ENCODE measurements at regions not wholly inside any gene's neighbourhood (a gene's known extent, or its start where the extent isn't known, plus 50 kb on each side); places are given as distances from the start of the nearest gene placed in this dataset.

GRCh38 chr4:164512124-164512523, 241.8 kb upstream of the SMIM31 start:
- H3K27me3 ChIP-seq (ENCODE audit: control insufficient read depth, insufficient read depth, low read length): no peaks in the 10 kb centered on the region
- Mint-ChIP-seq H3K4me3 (no peak overlapping the region), H3K27ac (no peak overlapping the region), H3K27me3 (ENCODE audit: low read depth in 2 of 2) (no peaks in the 10 kb centered on the region), H3K36me3 (no peaks in the 10 kb centered on the region), H3K9me3 (peaks cover 1 to 8% of the 10 kb centered on the region in 2 donors), H3K4me1 (no peaks in the 10 kb centered on the region)
- H3K36me3 ChIP-seq (ENCODE audit: control insufficient read depth, insufficient read depth, low read length): no peaks in the 10 kb centered on the region
- TF ChIP-seq CTCF (IDR thresholded peaks at IDR 0.05): no peak
- DNase-seq (no peak), ATAC-seq (no peak)
- no peaks in the 10 kb centered on the region for H3K9me3 ChIP-seq (ENCODE audit: control insufficient read depth, insufficient read depth, low read length)
- intact Hi-C loops (cut with micrococcal nuclease): no loop called here
- H3K4me1 ChIP-seq (ENCODE audit: control insufficient read depth, insufficient read depth, low read length): no peaks in the 10 kb centered on the region
- 71% methylated on average over 1 of the region's 2 CpGs for WGBS (ENCODE audit: insufficient coverage)
- no peak overlapping the region for H3K4me3 ChIP-seq (ENCODE audit: low read length)
- H3K27ac ChIP-seq (ENCODE audit: low read length): no peak overlapping the region

GRCh38 chr4:164514765-164515164, 239.2 kb upstream of the SMIM31 start:
- H3K9me3 ChIP-seq (ENCODE audit: control insufficient read depth, insufficient read depth, low read length): no peaks in the 10 kb centered on the region
- no peaks in the 10 kb centered on the region for H3K36me3 ChIP-seq (ENCODE audit: control insufficient read depth, insufficient read depth, low read length)
- H3K27me3 Mint-ChIP-seq (ENCODE audit: low read depth in 2 of 2): no peaks in the 10 kb centered on the region
- H3K4me3 Mint-ChIP-seq: no peak overlapping the region
- H3K27me3 ChIP-seq (ENCODE audit: control insufficient read depth, insufficient read depth, low read length): no peaks in the 10 kb centered on the region
- no peaks in the 10 kb centered on the region for H3K4me1 ChIP-seq (ENCODE audit: control insufficient read depth, insufficient read depth, low read length)
- H3K36me3 Mint-ChIP-seq: no peaks in the 10 kb centered on the region
- H3K27ac Mint-ChIP-seq: no peak overlapping the region
- H3K4me3 ChIP-seq (ENCODE audit: low read length): no peak overlapping the region
- ATAC-seq (no peak), DNase-seq (no peak)
- intact Hi-C loops (cut with micrococcal nuclease): no loop called here
- no peak for TF ChIP-seq CTCF (IDR thresholded peaks at IDR 0.05)
- H3K9me3 Mint-ChIP-seq: peaks cover 2 to 9% of the 10 kb centered on the region in 2 donors
- no peak overlapping the region for H3K27ac ChIP-seq (ENCODE audit: low read length)
- H3K4me1 Mint-ChIP-seq: no peaks in the 10 kb centered on the region

GRCh38 chr4:164524789-164525188, 229.1 kb upstream of the SMIM31 start:
- no peaks in the 10 kb centered on the region for H3K27me3 Mint-ChIP-seq (ENCODE audit: low read depth in 2 of 2)
- H3K27me3 ChIP-seq (ENCODE audit: control insufficient read depth, insufficient read depth, low read length): no peaks in the 10 kb centered on the region
- H3K4me3 Mint-ChIP-seq: no peak overlapping the region
- H3K27ac Mint-ChIP-seq: no peak overlapping the region
- TF ChIP-seq CTCF (IDR thresholded peaks at IDR 0.05): no peak
- H3K36me3 Mint-ChIP-seq: no peaks in the 10 kb centered on the region
- H3K36me3 ChIP-seq (ENCODE audit: control insufficient read depth, insufficient read depth, low read length): no peaks in the 10 kb centered on the region
- H3K4me3 ChIP-seq (ENCODE audit: low read length): no peak overlapping the region
- intact Hi-C loops (cut with micrococcal nuclease): no loop called here
- H3K27ac ChIP-seq (ENCODE audit: low read length): no peak overlapping the region
- no peaks in the 10 kb centered on the region for H3K9me3 ChIP-seq (ENCODE audit: control insufficient read depth, insufficient read depth, low read length)
- no peaks in the 10 kb centered on the region for H3K4me1 ChIP-seq (ENCODE audit: control insufficient read depth, insufficient read depth, low read length)
- ATAC-seq (no peak), DNase-seq (no peak)
- WGBS (ENCODE audit: insufficient coverage): 37% methylated on average over 3 of the region's 4 CpGs
- H3K4me1 Mint-ChIP-seq: no peaks in the 10 kb centered on the region
- peaks cover 3 to 6% of the 10 kb centered on the region in 2 donors for H3K9me3 Mint-ChIP-seq

- DNase-seq: no peak
- H3K9me3 ChIP-seq (ENCODE audit: control insufficient read depth, insufficient read depth, low read length): no peaks in the 10 kb centered on the region
- no peaks in the 10 kb centered on the region for H3K27me3 ChIP-seq (ENCODE audit: control insufficient read depth, insufficient read depth, low read length)
- H3K4me1 ChIP-seq (ENCODE audit: control insufficient read depth, insufficient read depth, low read length): no peaks in the 10 kb centered on the region
- H3K27ac Mint-ChIP-seq: no peak overlapping the region
- 87% methylated on average over 2 of the region's 4 CpGs for WGBS (ENCODE audit: insufficient coverage)
- TF ChIP-seq CTCF (IDR thresholded peaks at IDR 0.05): no peak
- no peaks in the 10 kb centered on the region for H3K4me1 Mint-ChIP-seq
- H3K36me3 Mint-ChIP-seq: no peaks in the 10 kb centered on the region
- intact Hi-C loops (cut with micrococcal nuclease): no loop called here
- ATAC-seq: no peak
- no peaks in the 10 kb centered on the region for H3K36me3 ChIP-seq (ENCODE audit: control insufficient read depth, insufficient read depth, low read length)
- H3K4me3 Mint-ChIP-seq: no peak overlapping the region
- H3K4me3 ChIP-seq (ENCODE audit: low read length): no peak overlapping the region
- H3K9me3 Mint-ChIP-seq: peaks cover 14 to 17% of the 10 kb centered on the region in 2 donors
- H3K27me3 Mint-ChIP-seq (ENCODE audit: low read depth in 2 of 2): no peaks in the 10 kb centered on the region
- H3K27ac ChIP-seq (ENCODE audit: low read length): no peak overlapping the region
Observed at GRCh38 chr4:164526933-164527583, 226.9 kb upstream of the SMIM31 start.

All from natural killer cell (primary cell).